GM18870 (cell line): ENCODE measurements at regions not wholly inside any gene's neighbourhood (a gene's known extent, or its start where the extent isn't known, plus 50 kb on each side); places are given as distances from the start of the nearest gene placed in this dataset.

Experiments used
- ATAC-seq: cut with Tn5 transposase; IDR thresholded peaks from one replicate; pipeline ENCODE4 v1.9.1; 2021; ENCODE audit warnings: moderate library complexity; ENCODE audit not compliant: unreplicated experiment

- ATAC-seq = no peak
Measured at GRCh38 chr13:50344717-50345116, 329.5 kb downstream of the KCNRG start.

- ATAC-seq = no peak
Measured at GRCh38 chr13:50345804-50346203, 330.6 kb downstream of the KCNRG start.

GRCh38 chr13:50348371-50348770 is 333.1 kb downstream of the KCNRG start:
- ATAC-seq = no peak

- ATAC-seq = no peak
Measured at GRCh38 chr13:50352720-50353480, 337.7 kb downstream of the KCNRG start.

- no peak for ATAC-seq
Measured at GRCh38 chr13:50353651-50354415, 338.6 kb downstream of the KCNRG start.

- peak; percentile 73 for ATAC-seq
Measured at GRCh38 chr13:50355797-50356196, 340.6 kb downstream of the KCNRG start.

GRCh38 chr13:50357136-50357535 is 341.9 kb downstream of the KCNRG start:
- ATAC-seq = no peak

- no peak for ATAC-seq
Measured at GRCh38 chr13:50357586-50358118, 342.4 kb downstream of the KCNRG start.

- ATAC-seq = no peak
Measured at GRCh38 chr13:50358231-50359040, 343.2 kb downstream of the KCNRG start.

- no peak for ATAC-seq
Measured at GRCh38 chr13:50359041-50359367, 343.8 kb downstream of the KCNRG start.

GRCh38 chr13:50359779-50360178 is 344.5 kb downstream of the KCNRG start:
- no peak for ATAC-seq

GRCh38 chr13:50360637-50361036 is 345.4 kb downstream of the KCNRG start:
- ATAC-seq = no peak

GRCh38 chr13:50361282-50361681 is 346.0 kb downstream of the KCNRG start:
- ATAC-seq = no peak

GRCh38 chr13:50365408-50366391 is 350.5 kb downstream of the KCNRG start:
- peak; percentile 54 for ATAC-seq

- ATAC-seq = peak; percentile 57
Measured at GRCh38 chr13:50366488-50367174, 351.4 kb downstream of the KCNRG start.

GRCh38 chr13:50369646-50370045 is 354.4 kb downstream of the KCNRG start:
- ATAC-seq = no peak

GRCh38 chr13:50370303-50370950 is 355.2 kb downstream of the KCNRG start:
- peak; percentile 69 for ATAC-seq

GRCh38 chr13:50374517-50374916 is 359.3 kb downstream of the KCNRG start:
- ATAC-seq = no peak

GRCh38 chr13:50375792-50376191 is 360.5 kb downstream of the KCNRG start:
- no peak for ATAC-seq
